GM12873 (cell line): ENCODE measurements at regions not wholly inside any gene's neighbourhood (a gene's known extent, or its start where the extent isn't known, plus 50 kb on each side); places are given as distances from the start of the nearest gene placed in this dataset.

Experiments
- CTCF ChIP-seq: IDR thresholded peaks from 2 replicates; pipeline ENCODE4 v1.5.1; 2012; ENCODE audit warnings: low read depth, mild to moderate bottlenecking, moderate library complexity, low read length, control low read depth; ENCODE audit not compliant: insufficient read depth; ENCODE audit errors: missing control alignments

- no peak for TF ChIP-seq CTCF
These were observed 449.4 kb upstream of the POU3F3 start for GRCh38 chr2:104404526-104404925.

GRCh38 chr2:104405623-104406022 lies 448.3 kb upstream of the POU3F3 start:
- TF ChIP-seq CTCF, result no peak

- no peak for TF ChIP-seq CTCF
These were observed 447.6 kb upstream of the POU3F3 start for GRCh38 chr2:104406261-104406726.

- TF ChIP-seq CTCF, result no peak
These were observed 446.3 kb upstream of the POU3F3 start for GRCh38 chr2:104407641-104408040.

- TF ChIP-seq CTCF, result no peak
These were observed 445.6 kb upstream of the POU3F3 start for GRCh38 chr2:104408266-104408665.

GRCh38 chr2:104410136-104410535 lies 443.8 kb upstream of the POU3F3 start:
- TF ChIP-seq CTCF, result no peak

GRCh38 chr2:104412384-104412783 lies 441.5 kb upstream of the POU3F3 start:
- TF ChIP-seq CTCF, result peak; percentile 73
